CD14-positive monocyte (primary cell): ENCODE measurements at regions not wholly inside any gene's neighbourhood (a gene's known extent, or its start where the extent isn't known, plus 50 kb on each side); places are given as distances from the start of the nearest gene placed in this dataset.

Experiments used
- DNase-seq, 3 donors: peaks; one replicate each; pipeline ENCODE4 v3.0.0-alpha.2; 2011 to 2022
- H2AFZ ChIP-seq: 2 replicates; pipeline ENCODE4 v1.6.0; 2012; ENCODE audit warnings: mild to moderate bottlenecking, low read depth, low read length, inconsistent platforms; ENCODE audit not compliant: insufficient read depth, poor library complexity, severe bottlenecking
- H3K27ac ChIP-seq, 2 donors: 1 replicate in 1 of 2; 2 replicates in 1 of 2; pipeline ENCODE4 v1.5.1; 2012 to 2013; ENCODE audit warnings: low read length in 2 of 2, control low read depth in 1 of 2, inconsistent platforms in 1 of 2, low read depth in 1 of 2, mild to moderate bottlenecking in 1 of 2
- H3K27me3 ChIP-seq, 2 donors: one replicate each; pipeline versions ENCODE4 v1.6.0 to v1.6.1; 2011 to 2013; ENCODE audit warnings: low read length in 2 of 2; ENCODE audit not compliant: control insufficient read depth in 2 of 2, insufficient read depth in 2 of 2
- H3K36me3 ChIP-seq, 2 donors: replicated peaks in 1 of 2; 1 replicate in 1 of 2; 2 replicates in 1 of 2; pipeline versions ENCODE4 v1.5.1 to v1.6.1; 2012 to 2013; ENCODE audit warnings: low read length in 2 of 2, control low read depth in 1 of 2, inconsistent platforms in 1 of 2, mild to moderate bottlenecking in 1 of 2; ENCODE audit not compliant: insufficient read depth in 2 of 2, control insufficient read depth in 1 of 2
- H3K4me1 ChIP-seq, 2 donors: 1 replicate in 1 of 2; 2 replicates in 1 of 2; pipeline versions ENCODE4 v1.5.1 to v1.6.1; 2012 to 2013; ENCODE audit warnings: low read length in 2 of 2, control low read depth in 1 of 2, inconsistent platforms in 1 of 2, mild to moderate bottlenecking in 1 of 2, moderate library complexity in 1 of 2; ENCODE audit not compliant: insufficient read depth in 2 of 2, control insufficient read depth in 1 of 2
- H3K4me2 ChIP-seq: replicated peaks from 2 replicates; pipeline ENCODE3; 2012; ENCODE audit warnings: low read length, moderate library complexity, mild to moderate bottlenecking; ENCODE audit not compliant: poor library complexity, severe bottlenecking; ENCODE audit errors: extremely low read depth
- H3K4me3 ChIP-seq, 3 experiments: fragments of 200-600 bp in 1 of 3; sonication (generic) in 1 of 3; replicated peaks in 1 of 3; 1 replicate in 2 of 3; 2 replicates in 1 of 3; pipeline ENCODE4 v1.5.1; 2011 to 2013; ENCODE audit warnings: low read length in 3 of 3, mild to moderate bottlenecking in 3 of 3, control low read depth in 2 of 3, low read depth in 2 of 3, inconsistent platforms in 1 of 3, moderate library complexity in 1 of 3
- H3K79me2 ChIP-seq: 2 replicates; pipeline ENCODE4 v1.6.0; 2012; ENCODE audit warnings: mild to moderate bottlenecking, control low read depth, inconsistent platforms, low read length, moderate library complexity; ENCODE audit not compliant: insufficient read depth
- H3K9ac ChIP-seq: 2 replicates; pipeline ENCODE4 v1.6.0; 2017; ENCODE audit warnings: low read length, mild to moderate bottlenecking; ENCODE audit not compliant: insufficient read depth, poor library complexity, severe bottlenecking
- H3K9me3 ChIP-seq, 2 donors: replicated peaks in 1 of 2; 1 replicate in 1 of 2; 2 replicates in 1 of 2; pipeline versions ENCODE4 v1.5.1 to v1.6.1; 2012 to 2013; ENCODE audit warnings: low read length in 2 of 2, control low read depth in 1 of 2; ENCODE audit not compliant: control insufficient read depth in 1 of 2, insufficient read depth in 1 of 2
- H4K20me1 ChIP-seq: 2 replicates; pipeline ENCODE4 v1.6.0; 2012; ENCODE audit warnings: mild to moderate bottlenecking, low read length, control low read depth, moderate library complexity; ENCODE audit not compliant: insufficient read depth
- H3K27ac Mint-ChIP-seq, 7 donors: one replicate each; pipeline ENCODE4 v1.8.0; 2020; ENCODE audit warnings: mild to moderate bottlenecking in 7 of 7, mixed read lengths in 7 of 7, moderate library complexity in 6 of 7, inconsistent platforms in 2 of 7
- H3K27me3 Mint-ChIP-seq, 3 donors: one replicate each; pipeline ENCODE4 v1.8.0; 2021 to 2022; ENCODE audit warnings: low read depth in 3 of 3, mild to moderate bottlenecking in 3 of 3, mixed read lengths in 3 of 3, moderate library complexity in 3 of 3, inconsistent platforms in 1 of 3
- H3K36me3 Mint-ChIP-seq, 2 donors: one replicate each; pipeline ENCODE4 v1.8.0; 2020; ENCODE audit warnings: mixed read lengths in 2 of 2, inconsistent platforms in 1 of 2, mild to moderate bottlenecking in 1 of 2
- H3K4me1 Mint-ChIP-seq: one replicate; pipeline ENCODE4 v1.8.0; 2020; ENCODE audit warnings: mild to moderate bottlenecking, mixed read lengths
- H3K4me3 Mint-ChIP-seq, 2 donors: one replicate each; pipeline ENCODE4 v1.8.0; 2020; ENCODE audit warnings: mild to moderate bottlenecking in 2 of 2, mixed read lengths in 2 of 2, moderate library complexity in 1 of 2
- H3K9me3 Mint-ChIP-seq, 7 donors: one replicate each; pipeline ENCODE4 v1.8.0; 2020 to 2022; ENCODE audit warnings: mixed read lengths in 7 of 7, mild to moderate bottlenecking in 6 of 7, moderate library complexity in 6 of 7, inconsistent platforms in 2 of 7
- WGBS: methylation state at CpG from one replicate; pipeline ENCODE4 v1.1.5; 2013; ENCODE audit warnings: missing lambda C conversion rate; ENCODE audit not compliant: insufficient coverage; 5-methylcytosine and 5-hydroxymethylcytosine counted together
- intact Hi-C, 2 donors: fragments of 100-400 bp; cut with micrococcal nuclease; formaldehyde crosslinking; loops; one replicate each; pipeline versions ENCODE4 v1.15.0 to v1.15.1; 2023
- TF ChIP-seq, protein P1 (sequence below): fragments of 200-600 bp; IDR thresholded peaks from one replicate; pipeline ENCODE4 v1.8.0; 2022; ENCODE audit warnings: antibody characterized with exemption, mild to moderate bottlenecking

- H3K79me2 ChIP-seq = no peaks in the 10 kb centered on the region
- TF ChIP-seq, protein P1, sequence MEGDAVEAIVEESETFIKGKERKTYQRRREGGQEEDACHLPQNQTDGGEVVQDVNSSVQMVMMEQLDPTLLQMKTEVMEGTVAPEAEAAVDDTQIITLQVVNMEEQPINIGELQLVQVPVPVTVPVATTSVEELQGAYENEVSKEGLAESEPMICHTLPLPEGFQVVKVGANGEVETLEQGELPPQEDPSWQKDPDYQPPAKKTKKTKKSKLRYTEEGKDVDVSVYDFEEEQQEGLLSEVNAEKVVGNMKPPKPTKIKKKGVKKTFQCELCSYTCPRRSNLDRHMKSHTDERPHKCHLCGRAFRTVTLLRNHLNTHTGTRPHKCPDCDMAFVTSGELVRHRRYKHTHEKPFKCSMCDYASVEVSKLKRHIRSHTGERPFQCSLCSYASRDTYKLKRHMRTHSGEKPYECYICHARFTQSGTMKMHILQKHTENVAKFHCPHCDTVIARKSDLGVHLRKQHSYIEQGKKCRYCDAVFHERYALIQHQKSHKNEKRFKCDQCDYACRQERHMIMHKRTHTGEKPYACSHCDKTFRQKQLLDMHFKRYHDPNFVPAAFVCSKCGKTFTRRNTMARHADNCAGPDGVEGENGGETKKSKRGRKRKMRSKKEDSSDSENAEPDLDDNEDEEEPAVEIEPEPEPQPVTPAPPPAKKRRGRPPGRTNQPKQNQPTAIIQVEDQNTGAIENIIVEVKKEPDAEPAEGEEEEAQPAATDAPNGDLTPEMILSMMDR = no peak
- Mint-ChIP-seq H3K9me3 (peaks cover 0 to 3% (median 0%) of the 10 kb centered on the region in 7 donors), H3K4me3 (no peak overlapping the region), H3K27ac (no peak overlapping the region), H3K36me3 (no peaks in the 10 kb centered on the region), H3K27me3 (peaks cover 2 to 11% (median 6%) of the 10 kb centered on the region in 3 donors), H3K4me1 (peaks cover 3% of the 10 kb centered on the region)
- no peak overlapping the region for H2AFZ ChIP-seq
- 80% methylated on average over 7 of the region's 9 CpGs for WGBS
- H3K27me3 ChIP-seq = no peaks in the 10 kb centered on the region
- no peak overlapping the region for H3K9ac ChIP-seq
- H3K4me1 ChIP-seq = no peaks in the 10 kb centered on the region
- no peak overlapping the region for H3K4me2 ChIP-seq
- H3K27ac ChIP-seq = no peak overlapping the region
- intact Hi-C loops = no loop called here
- no peaks in the 10 kb centered on the region for H4K20me1 ChIP-seq
- H3K4me3 ChIP-seq = no peak overlapping the region
- DNase-seq = no peak
- H3K36me3 ChIP-seq = no peaks in the 10 kb centered on the region
- H3K9me3 ChIP-seq = no peaks in the 10 kb centered on the region
Measured at GRCh38 chr16:9148374-9149015, 57.1 kb downstream of the HAPSTR1 start.

DNA sequence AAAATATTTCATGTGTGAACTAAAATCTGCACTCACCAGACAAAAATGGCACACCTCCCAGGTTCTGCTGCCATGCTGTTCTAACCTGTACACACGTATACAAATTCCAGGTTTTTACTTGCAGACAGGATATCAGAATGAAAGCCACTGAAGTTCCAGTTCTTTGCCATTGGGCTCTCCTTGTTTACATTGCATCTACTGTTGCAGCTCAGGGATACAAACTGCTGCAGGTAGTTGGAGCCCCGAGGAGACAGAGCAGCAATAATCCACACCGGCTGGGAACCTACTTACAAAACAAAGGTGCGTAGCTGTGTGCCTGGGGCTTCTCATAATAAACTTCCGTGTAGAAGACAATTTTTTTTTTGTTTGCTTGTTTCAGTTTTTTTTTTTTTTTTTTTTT lies 59.6 kb downstream of the HAPSTR1 start:
- H3K4me2 ChIP-seq = no peak overlapping the region
- H3K9me3 Mint-ChIP-seq = peaks cover 0 to 3% (median 0%) of the 10 kb centered on the region in 7 donors
- no peaks in the 10 kb centered on the region for H3K36me3 Mint-ChIP-seq

More for the DNA sequence above, 59.6 kb downstream of the HAPSTR1 start:
- Histone ChIP-seq H2AFZ (no peak overlapping the region), H3K79me2 (no peaks in the 10 kb centered on the region), H3K4me1 (no peaks in the 10 kb centered on the region), H3K27me3 (no peaks in the 10 kb centered on the region), H3K9ac (no peak overlapping the region), H3K4me3 (no peak overlapping the region), H3K27ac (no peak overlapping the region), H3K9me3 (no peaks in the 10 kb centered on the region), H3K36me3 (no peaks in the 10 kb centered on the region), H4K20me1 (no peaks in the 10 kb centered on the region)
- intact Hi-C loops = no loop called here
- TF ChIP-seq, protein P1 = no peak
- WGBS = 78% methylated on average over 1 of the region's 5 CpGs
- Mint-ChIP-seq H3K27me3 (peaks cover 16 to 24% (median 22%) of the 10 kb centered on the region in 3 donors), H3K4me1 (no peaks in the 10 kb centered on the region), H3K4me3 (no peak overlapping the region), H3K27ac (no peak overlapping the region)
- DNase-seq = no peak
